ENCODE measurements at regions not wholly inside any gene's neighbourhood (a gene's known extent, or its start where the extent isn't known, plus 50 kb on each side); places are given as distances from the start of the nearest gene placed in this dataset.
"Not testable (repeated sequence)": the region's sequence is repeated elsewhere in the genome, so short reads cannot be mapped to it uniquely, and the experiment has no call there.

DNA sequence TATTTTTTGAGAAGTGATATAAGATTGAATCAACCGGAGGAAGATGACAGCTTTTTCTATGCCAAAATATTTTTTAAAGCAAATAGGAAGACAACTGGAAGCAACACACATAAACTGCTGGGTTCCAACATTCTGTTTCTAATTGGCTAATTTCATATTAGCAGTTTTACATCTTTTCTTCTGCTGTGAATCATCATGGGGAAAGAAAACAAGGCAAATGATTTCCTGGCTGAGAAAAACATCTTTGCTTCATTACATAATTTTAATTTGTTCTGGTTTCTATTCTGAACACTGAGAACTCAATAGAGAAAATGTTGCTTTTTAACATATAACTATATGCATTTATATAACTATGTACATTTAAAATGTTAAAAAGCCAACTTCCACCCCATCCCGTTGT, 2518.5 kb downstream of the ARAP2 start:
- no peak for DNase-seq

GRCh38 chr4:33737726-33738125, 2506.6 kb downstream of the ARAP2 start:
- no peak for DNase-seq

DNA sequence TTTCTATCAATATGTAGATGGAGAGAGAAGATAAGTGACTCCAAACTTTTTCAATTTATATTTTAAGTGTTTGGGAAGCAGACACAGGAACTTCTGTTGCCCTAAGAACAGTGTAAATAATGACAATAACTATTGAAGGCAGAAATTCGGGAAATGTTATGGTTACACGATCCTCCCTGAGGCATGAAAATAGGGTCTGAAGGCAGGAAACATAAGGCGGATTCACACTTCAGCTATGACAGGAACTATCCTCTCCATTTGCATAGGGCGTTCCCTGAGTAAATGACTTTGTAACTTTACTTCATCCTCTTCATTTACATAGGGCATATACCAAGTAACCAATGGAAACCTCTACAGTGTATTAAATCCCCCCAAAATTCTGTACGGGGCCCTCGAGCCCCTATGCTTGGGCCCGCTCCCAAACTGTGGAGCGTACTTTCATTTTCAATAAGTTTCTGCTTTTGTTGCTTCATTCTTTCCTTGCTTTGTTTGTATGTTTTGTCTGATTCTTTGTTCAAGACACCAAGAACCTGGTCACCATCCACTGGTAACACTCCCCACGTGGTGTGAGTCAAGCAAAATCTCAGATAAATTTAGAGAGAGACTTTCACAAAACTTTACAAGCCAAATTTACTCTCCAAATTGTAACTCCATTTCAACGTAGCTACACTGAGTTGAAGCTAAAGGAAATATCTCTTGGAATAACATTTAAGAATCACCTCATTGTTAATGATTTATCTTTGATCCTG, 2504.3 kb downstream of the ARAP2 start:
- DNase-seq: no peak

DNA sequence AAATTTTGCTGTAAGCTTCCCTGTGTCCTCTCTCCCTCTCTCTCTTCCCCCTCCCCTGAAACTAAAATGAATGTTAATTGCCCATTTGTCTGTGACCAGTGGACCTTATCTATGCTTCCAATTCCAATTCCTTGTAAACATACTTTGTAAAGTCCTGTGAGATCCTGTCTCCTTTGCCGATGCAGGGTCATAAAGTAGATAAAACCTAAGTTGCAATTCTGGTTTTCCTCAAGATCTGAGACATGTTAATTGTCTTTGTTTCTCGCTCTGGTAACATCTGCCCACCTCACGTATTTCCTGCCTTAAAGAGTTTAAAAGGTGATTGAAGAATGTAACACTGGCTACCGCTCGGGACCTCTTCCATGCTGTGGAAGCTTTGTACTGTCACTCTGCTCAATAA, 2503.4 kb downstream of the ARAP2 start:
- not testable (repeated sequence) for DNase-seq

GRCh38 chr4:33746979-33747378, 2497.3 kb downstream of the ARAP2 start:
- DNase-seq: no peak

DNA sequence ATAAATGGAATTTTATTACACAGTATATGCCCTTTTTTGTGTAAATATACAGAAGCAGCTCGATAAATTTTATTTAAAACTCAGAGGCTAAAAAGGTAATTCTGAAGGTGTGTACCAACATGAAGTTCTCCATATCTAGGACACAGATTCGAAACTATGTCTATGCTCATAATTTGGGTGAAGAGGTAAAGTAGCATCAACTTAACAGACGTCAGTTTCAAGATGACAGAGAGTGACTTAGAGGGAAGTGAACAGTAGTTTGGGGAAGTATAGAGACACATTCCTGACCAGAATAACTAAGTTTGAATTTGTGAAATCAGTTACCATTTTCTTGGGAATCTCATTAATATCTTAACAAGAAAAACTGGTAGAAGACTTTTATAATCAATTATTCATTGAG, 2493.3 kb downstream of the ARAP2 start:
- DNase-seq: no peak

DNA sequence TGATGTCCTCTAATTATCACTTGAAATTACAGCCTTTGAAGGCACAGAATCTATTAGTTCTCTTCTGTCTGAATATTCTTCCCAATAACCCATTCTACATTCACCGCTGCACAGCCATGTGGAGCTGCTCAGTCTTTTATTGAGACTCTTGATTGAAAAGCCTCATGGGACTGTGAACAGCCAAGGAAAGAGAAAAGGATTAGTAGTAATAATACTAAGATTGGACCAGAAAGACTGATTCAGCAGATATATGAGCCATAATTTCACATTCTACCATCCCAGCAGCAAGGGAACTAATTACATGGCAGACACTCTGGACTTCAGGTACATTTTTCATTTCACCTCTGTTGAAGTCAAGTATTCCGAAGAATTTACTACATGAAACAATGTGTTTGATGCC, 2471.7 kb downstream of the ARAP2 start:
- peak; percentile 7 for DNase-seq

DNA sequence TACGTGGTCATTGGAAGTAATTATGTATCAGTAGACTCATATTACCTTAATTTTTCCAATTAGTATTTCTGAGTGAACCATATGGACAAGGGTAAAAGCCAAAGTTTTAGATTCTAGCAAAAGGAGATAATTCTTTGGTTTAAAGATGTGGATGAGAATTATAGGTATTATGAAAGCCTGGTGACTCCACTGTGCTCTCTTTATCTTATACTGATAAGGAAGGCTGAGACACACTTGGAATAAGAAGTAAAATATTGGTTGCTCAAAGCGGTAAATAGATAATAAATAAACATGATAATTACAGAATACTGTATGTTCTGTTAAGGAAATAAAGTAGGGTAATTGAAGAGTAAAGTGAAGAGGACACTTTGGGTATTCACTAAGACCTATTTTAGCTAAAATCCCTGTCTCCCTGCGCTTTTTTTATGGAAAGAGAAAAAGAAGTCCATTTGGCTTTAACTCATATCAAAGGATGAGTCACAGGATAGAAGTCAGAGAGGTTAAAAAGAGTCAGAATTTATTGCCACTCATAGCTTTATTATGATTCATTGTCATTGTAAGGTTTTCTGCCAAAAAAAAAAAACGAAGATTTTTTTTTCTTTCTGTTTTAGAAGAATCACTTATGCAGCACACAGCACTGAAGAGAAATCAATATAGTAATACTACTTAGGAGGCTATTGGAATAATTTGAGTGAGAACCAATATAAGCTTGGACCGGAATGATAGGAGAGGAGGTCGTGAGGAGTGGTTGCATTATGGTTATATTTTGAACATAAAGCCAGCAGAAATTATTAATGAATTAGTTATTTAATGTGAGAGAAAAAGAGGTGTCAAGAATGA, 2463.1 kb downstream of the ARAP2 start:
- no peak for DNase-seq

GRCh38 chr4:33785843-33786242, 2458.5 kb downstream of the ARAP2 start:
- no peak for DNase-seq

DNA sequence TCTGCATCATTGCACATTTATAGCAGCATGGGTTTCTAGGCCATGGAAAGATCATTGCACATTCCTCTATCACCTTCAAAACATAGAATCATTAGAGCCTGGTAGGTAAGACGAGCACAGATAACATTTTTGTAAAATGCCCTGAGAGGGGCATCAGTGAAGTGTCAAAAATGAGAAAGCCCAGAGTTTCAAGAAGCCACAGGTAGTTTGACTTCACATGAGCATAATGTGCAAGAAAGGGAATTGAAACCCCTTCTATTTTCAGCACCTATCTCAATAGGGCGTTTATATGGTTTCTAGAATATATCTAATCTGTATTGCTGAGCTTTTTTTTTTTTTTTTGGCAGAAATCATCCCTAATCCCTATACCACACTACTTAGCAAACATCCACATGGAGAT, 2441.7 kb downstream of the ARAP2 start:
- no peak for DNase-seq

- DNase-seq: no peak
Observed at GRCh38 chr4:33825685-33826084, 2418.6 kb downstream of the ARAP2 start.

GRCh38 chr4:33829356-33829755, 2415.0 kb downstream of the ARAP2 start:
- DNase-seq: not testable (repeated sequence)

GRCh38 chr4:33831442-33832066, 2412.8 kb downstream of the ARAP2 start:
- DNase-seq: no peak

GRCh38 chr4:33835764-33836163, 2408.6 kb downstream of the ARAP2 start:
- not testable (repeated sequence) for DNase-seq

DNA sequence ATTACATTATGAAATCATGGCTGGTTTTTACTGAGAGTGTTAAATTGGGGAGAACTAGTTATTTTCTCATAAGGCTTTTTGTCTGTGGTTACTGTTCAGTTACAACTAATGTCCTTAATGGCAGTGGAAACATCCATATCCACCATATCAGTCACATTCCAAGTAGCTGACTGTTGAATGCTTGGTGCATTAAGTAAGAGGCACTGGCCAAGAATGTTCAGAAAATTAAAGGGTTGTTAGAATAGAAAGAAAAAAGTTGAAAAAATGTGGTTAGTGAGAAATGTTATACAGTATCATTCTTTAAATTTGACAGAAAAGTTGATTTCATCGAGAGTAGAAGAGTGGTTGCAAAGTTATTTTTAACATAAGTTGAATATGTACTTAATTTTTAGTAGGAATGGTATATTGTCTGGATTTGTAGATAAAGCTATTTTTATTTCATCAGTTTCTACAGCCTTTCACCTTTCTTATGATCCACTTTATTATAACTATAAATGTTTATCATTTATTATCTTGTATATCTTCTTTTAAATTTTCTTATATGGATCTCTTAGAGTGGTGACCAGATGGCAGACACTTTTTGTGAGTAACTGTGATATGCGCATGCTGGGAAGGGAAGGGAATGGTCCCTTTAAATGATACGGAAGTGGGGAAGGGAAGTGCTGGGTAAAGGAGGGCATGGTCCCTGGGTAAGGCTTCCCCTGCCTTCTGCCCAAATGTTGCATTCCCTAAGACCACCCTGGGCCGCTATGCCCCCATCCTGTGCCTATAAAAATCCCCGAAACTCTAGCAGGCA, 2407.1 kb downstream of the ARAP2 start:
- no peak for DNase-seq

GRCh38 chr4:33841120-33841519, 2403.2 kb downstream of the ARAP2 start:
- no peak for DNase-seq

- DNase-seq: no peak
Observed at GRCh38 chr4:33850371-33850902, 2393.9 kb downstream of the ARAP2 start.

- not testable (repeated sequence) for DNase-seq
Observed at GRCh38 chr4:33853670-33854069, 2390.6 kb downstream of the ARAP2 start.

DNA sequence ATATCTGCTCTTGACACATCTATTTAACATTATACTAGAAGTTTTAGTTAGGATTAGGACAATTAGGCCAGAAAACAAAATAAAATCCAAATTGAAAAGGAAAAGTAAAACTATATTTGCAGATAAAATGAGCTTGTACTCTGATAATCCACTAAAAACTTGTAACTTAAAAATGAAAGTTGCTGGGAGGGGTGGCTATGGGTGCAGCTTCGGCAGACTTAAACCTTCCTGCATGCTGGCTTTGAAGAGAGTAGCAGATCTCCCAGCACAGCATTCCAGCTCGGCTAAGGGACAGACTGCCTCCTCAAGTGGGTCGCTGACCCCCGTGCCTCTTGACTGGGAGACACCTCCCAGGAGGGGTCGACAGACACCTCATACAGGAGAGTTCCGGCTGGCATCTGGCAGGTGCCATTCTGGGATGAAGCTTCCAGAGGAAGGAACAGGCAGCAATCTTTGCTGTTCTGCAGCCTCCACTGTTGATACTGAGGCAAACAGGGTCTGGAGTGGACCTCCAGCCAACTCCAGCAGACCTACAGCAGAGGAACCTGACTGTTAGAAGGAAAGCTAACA, 2379.9 kb downstream of the ARAP2 start:
- no peak for DNase-seq

DNA sequence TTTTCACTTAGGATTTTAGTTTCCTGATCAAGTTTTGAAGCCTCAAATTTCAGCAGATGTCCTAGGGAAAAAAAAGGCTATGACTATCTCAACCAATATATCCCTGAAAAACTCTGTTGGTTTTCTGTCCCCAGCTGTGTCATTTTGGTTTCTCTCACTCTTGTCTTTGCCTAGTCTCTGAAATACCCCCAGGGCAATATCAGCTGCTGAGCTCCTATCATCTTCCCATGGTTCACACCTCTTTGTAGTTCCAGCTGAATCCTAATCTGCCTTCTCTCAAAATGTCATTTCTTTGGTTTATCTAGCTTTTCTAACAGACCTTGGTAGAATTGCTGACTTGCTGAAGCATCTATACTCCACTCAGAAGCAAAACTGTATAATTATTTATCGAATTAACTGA, 2370.5 kb downstream of the ARAP2 start:
- DNase-seq: no peak

DNA sequence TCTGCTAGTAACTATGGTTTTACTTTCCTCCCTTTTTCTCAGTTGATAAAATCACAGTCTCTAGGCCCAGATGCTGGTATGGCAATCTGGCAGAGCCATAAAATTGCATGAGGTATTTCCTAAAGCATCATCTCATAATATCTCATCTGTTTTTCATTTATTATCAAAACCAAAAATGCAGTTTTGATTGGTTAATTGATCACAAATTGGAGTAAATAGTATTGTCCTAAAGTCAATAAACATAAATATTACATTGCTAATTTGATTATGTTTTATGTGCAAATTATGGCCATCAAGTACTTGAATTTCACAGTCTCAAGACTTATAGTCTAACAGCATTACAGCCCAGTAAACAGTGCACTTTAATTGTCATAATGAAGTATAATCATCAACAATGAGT, 2365.6 kb downstream of the ARAP2 start:
- no peak for DNase-seq

- DNase-seq: no peak
Observed at GRCh38 chr4:33881176-33881575, 2363.1 kb downstream of the ARAP2 start.
